Vagina (tissue), 2 donors: ENCODE measurements at regions not wholly inside any gene's neighbourhood (a gene's known extent, or its start where the extent isn't known, plus 50 kb on each side); places are given as distances from the start of the nearest gene placed in this dataset.

ENCODE experiments used
- DNase-seq, 2 donors: peaks; one replicate each; pipeline ENCODE4 v3.0.0-alpha.2; 2017; ENCODE audit errors: extremely low spot score in 2 of 2
- H3K27ac ChIP-seq: fragments of 200-600 bp; sonication (generic); one replicate; pipeline ENCODE4 v1.5.1; 2019
- H3K27me3 ChIP-seq: fragments of 200-600 bp; sonication (generic); one replicate; pipeline ENCODE4 v1.5.1; 2019
- H3K36me3 ChIP-seq, 2 donors: fragments of 200-600 bp; sonication (generic); one replicate each; pipeline ENCODE4 v1.5.1; 2017 to 2019
- H3K4me1 ChIP-seq: fragments of 200-600 bp; sonication (generic); one replicate; pipeline ENCODE4 v1.5.1; 2019
- H3K4me3 ChIP-seq, 2 donors: fragments of 200-600 bp; sonication (generic); 1 replicate in 1 of 2; 2 replicates in 1 of 2; pipeline ENCODE4 v1.5.1; 2016 to 2019
- H3K9me3 ChIP-seq: fragments of 200-600 bp; sonication (generic); one replicate; pipeline ENCODE4 v1.5.1; 2019
- POLR2A ChIP-seq, 2 donors: fragments of 450-650 bp; IDR thresholded peaks; one replicate each; pipeline ENCODE4 v1.6.1; 2017; ENCODE audit warnings: antibody characterized with exemption in 2 of 2, mild to moderate bottlenecking in 2 of 2, moderate library complexity in 2 of 2
- POLR2AphosphoS5 ChIP-seq, 2 donors: sonication (generic); formaldehyde crosslinking; IDR thresholded peaks; one replicate each; pipeline ENCODE4 v1.9.0; 2017; ENCODE audit warnings: antibody characterized with exemption in 2 of 2, mild to moderate bottlenecking in 2 of 2, low read depth in 1 of 2; ENCODE audit not compliant: insufficient read depth in 1 of 2
- intact Hi-C: fragments of 100-400 bp; cut with DNase I; formaldehyde crosslinking; loops from one replicate; pipeline ENCODE4 v1.15.1; 2023
- TF ChIP-seq, protein P1 (sequence below), 3 experiments: fragments of 450-650 bp in 2 of 3; fragments of 200-600 bp in 1 of 3; sonication (generic) in 1 of 3; IDR thresholded peaks; one replicate each; pipeline ENCODE4 v1.5.1; 2017 to 2019; ENCODE audit warnings: antibody characterized with exemption in 3 of 3, mild to moderate bottlenecking in 2 of 3, moderate library complexity in 2 of 3

GRCh38 chr2:45236268-45236667, 227.0 kb upstream of the SIX2 start:
- no peak for DNase-seq
- Histone ChIP-seq H3K27ac (no peak overlapping the region), H3K36me3 (no peaks in the 10 kb centered on the region), H3K27me3 (no peaks in the 10 kb centered on the region), H3K4me3 (no peak overlapping the region), H3K9me3 (no peaks in the 10 kb centered on the region), H3K4me1 (peaks cover 3% of the 10 kb centered on the region)
- intact Hi-C loops = no loop called here
- no peak for TF ChIP-seq POLR2AphosphoS5 (IDR thresholded peaks at IDR 0.05; ENCODE audit: insufficient read depth in 1 of 2, low read depth in 1 of 2)
- TF ChIP-seq, protein P1, sequence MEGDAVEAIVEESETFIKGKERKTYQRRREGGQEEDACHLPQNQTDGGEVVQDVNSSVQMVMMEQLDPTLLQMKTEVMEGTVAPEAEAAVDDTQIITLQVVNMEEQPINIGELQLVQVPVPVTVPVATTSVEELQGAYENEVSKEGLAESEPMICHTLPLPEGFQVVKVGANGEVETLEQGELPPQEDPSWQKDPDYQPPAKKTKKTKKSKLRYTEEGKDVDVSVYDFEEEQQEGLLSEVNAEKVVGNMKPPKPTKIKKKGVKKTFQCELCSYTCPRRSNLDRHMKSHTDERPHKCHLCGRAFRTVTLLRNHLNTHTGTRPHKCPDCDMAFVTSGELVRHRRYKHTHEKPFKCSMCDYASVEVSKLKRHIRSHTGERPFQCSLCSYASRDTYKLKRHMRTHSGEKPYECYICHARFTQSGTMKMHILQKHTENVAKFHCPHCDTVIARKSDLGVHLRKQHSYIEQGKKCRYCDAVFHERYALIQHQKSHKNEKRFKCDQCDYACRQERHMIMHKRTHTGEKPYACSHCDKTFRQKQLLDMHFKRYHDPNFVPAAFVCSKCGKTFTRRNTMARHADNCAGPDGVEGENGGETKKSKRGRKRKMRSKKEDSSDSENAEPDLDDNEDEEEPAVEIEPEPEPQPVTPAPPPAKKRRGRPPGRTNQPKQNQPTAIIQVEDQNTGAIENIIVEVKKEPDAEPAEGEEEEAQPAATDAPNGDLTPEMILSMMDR (IDR thresholded peaks at IDR 0.05) = no peak
- TF ChIP-seq POLR2A (IDR thresholded peaks at IDR 0.05) = no peak

- Histone ChIP-seq H3K4me3 (no peak overlapping the region), H3K9me3 (no peaks in the 10 kb centered on the region), H3K36me3 (no peaks in the 10 kb centered on the region), H3K27ac (no peak overlapping the region), H3K27me3 (no peaks in the 10 kb centered on the region), H3K4me1 (no peaks in the 10 kb centered on the region)
- intact Hi-C loops = no loop called here
- TF ChIP-seq, protein P1 (IDR thresholded peaks at IDR 0.05) = no peak
- TF ChIP-seq POLR2AphosphoS5 (IDR thresholded peaks at IDR 0.05; ENCODE audit: insufficient read depth in 1 of 2, low read depth in 1 of 2) = no peak
- no peak for TF ChIP-seq POLR2A (IDR thresholded peaks at IDR 0.05)
- no peak for DNase-seq
Observed at GRCh38 chr2:45233301-45233700, 224.0 kb upstream of the SIX2 start.

- no peaks in the 10 kb centered on the region for H3K9me3 ChIP-seq
- H3K27me3 ChIP-seq = no peaks in the 10 kb centered on the region
- TF ChIP-seq, protein P1 (IDR thresholded peaks at IDR 0.05) = no peak
- TF ChIP-seq POLR2A (IDR thresholded peaks at IDR 0.05) (no peak), POLR2AphosphoS5 (IDR thresholded peaks at IDR 0.05; ENCODE audit: insufficient read depth in 1 of 2, low read depth in 1 of 2) (no peak)
- intact Hi-C loops = no loop called here
- no peaks in the 10 kb centered on the region for H3K4me1 ChIP-seq
- H3K4me3 ChIP-seq = no peak overlapping the region
- H3K27ac ChIP-seq = no peak overlapping the region
- DNase-seq = no peak
- no peaks in the 10 kb centered on the region for H3K36me3 ChIP-seq
Observed at GRCh38 chr2:45232818-45233217, 223.6 kb upstream of the SIX2 start.

GRCh38 chr2:45229411-45229810, 220.2 kb upstream of the SIX2 start:
- no peaks in the 10 kb centered on the region for H3K4me1 ChIP-seq
- H3K36me3 ChIP-seq = no peaks in the 10 kb centered on the region
- TF ChIP-seq POLR2AphosphoS5 (IDR thresholded peaks at IDR 0.05; ENCODE audit: insufficient read depth in 1 of 2, low read depth in 1 of 2) = no peak
- no peak for TF ChIP-seq POLR2A (IDR thresholded peaks at IDR 0.05)
- TF ChIP-seq, protein P1 (IDR thresholded peaks at IDR 0.05) = no peak
- H3K27me3 ChIP-seq = no peaks in the 10 kb centered on the region
- no peak overlapping the region for H3K27ac ChIP-seq
- H3K9me3 ChIP-seq = no peaks in the 10 kb centered on the region
- intact Hi-C loops = no loop called here
- DNase-seq = no peak
- no peak overlapping the region for H3K4me3 ChIP-seq

- no peaks in the 10 kb centered on the region for H3K36me3 ChIP-seq
- intact Hi-C loops = no loop called here
- H3K9me3 ChIP-seq = no peaks in the 10 kb centered on the region
- no peaks in the 10 kb centered on the region for H3K27me3 ChIP-seq
- DNase-seq = no peak
- no peak overlapping the region for H3K27ac ChIP-seq
- TF ChIP-seq POLR2AphosphoS5 (IDR thresholded peaks at IDR 0.05; ENCODE audit: insufficient read depth in 1 of 2, low read depth in 1 of 2) (no peak), POLR2A (IDR thresholded peaks at IDR 0.05) (no peak)
- TF ChIP-seq, protein P1 (IDR thresholded peaks at IDR 0.05) = no peak
- H3K4me1 ChIP-seq = no peaks in the 10 kb centered on the region
- no peak overlapping the region for H3K4me3 ChIP-seq
Observed at GRCh38 chr2:45227347-45227746, 218.1 kb upstream of the SIX2 start.
